OCI-LY3 (cell line): ENCODE measurements at regions not wholly inside any gene's neighbourhood (a gene's known extent, or its start where the extent isn't known, plus 50 kb on each side); places are given as distances from the start of the nearest gene placed in this dataset.

Source experiments
- H2AFZ ChIP-seq: fragments of 200-600, 300-600 bp; shearing (Covaris generic); 2 replicates; pipeline ENCODE4 v1.6.0; 2014; ENCODE audit warnings: antibody characterized with exemption, low read depth, low read length
- H3K27ac ChIP-seq: fragments of 200-600, 300-600 bp; sonication (generic); 2 replicates; pipeline ENCODE4 v1.5.1; 2014; ENCODE audit warnings: mild to moderate bottlenecking, low read length, moderate library complexity, mixed read lengths
- H3K27me3 ChIP-seq: fragments of 200-600, 300-600 bp; sonication (generic); 2 replicates; pipeline ENCODE4 v1.6.1; 2014; ENCODE audit warnings: low read depth, low read length, mixed read lengths
- H3K36me3 ChIP-seq: fragments of 200-600, 300-600 bp; sonication (generic); replicated peaks from 2 replicates; pipeline ENCODE3; 2014; ENCODE audit warnings: low read depth, low read length, mixed read lengths
- H3K4me1 ChIP-seq: fragments of 300-600, 200-600 bp; sonication (generic); 2 replicates; pipeline ENCODE4 v1.6.1; 2014; ENCODE audit warnings: low read length, mixed read lengths
- H3K4me2 ChIP-seq: fragments of 200-600, 300-600 bp; sonication (generic); 2 replicates; pipeline ENCODE4 v1.6.1; 2014; ENCODE audit warnings: low read length, mixed read lengths
- H3K4me3 ChIP-seq: fragments of 300-600, 200-600 bp; sonication (generic); 2 replicates; pipeline ENCODE4 v1.5.1; 2014; ENCODE audit warnings: antibody characterized with exemption, mild to moderate bottlenecking, low read length, moderate library complexity
- H3K79me2 ChIP-seq: fragments of 300-600, 200-600 bp; shearing (Covaris generic); 2 replicates; pipeline ENCODE4 v1.6.1; 2014; ENCODE audit warnings: mild to moderate bottlenecking, low read length, mixed read lengths
- H3K9ac ChIP-seq: fragments of 300-600, 200-600 bp; shearing (Covaris generic); 2 replicates; pipeline ENCODE4 v1.6.0; 2014; ENCODE audit warnings: mild to moderate bottlenecking, low read length, moderate library complexity
- H3K9me3 ChIP-seq: fragments of 200-600, 300-600 bp; shearing (Covaris generic); 2 replicates; pipeline ENCODE4 v1.6.1; 2014; ENCODE audit warnings: low read length, mixed read lengths; ENCODE audit not compliant: insufficient read depth
- H4K20me1 ChIP-seq: fragments of 200-600, 300-600 bp; sonication (generic); 2 replicates; pipeline ENCODE4 v1.6.1; 2016; ENCODE audit warnings: low read length, mixed read lengths; ENCODE audit not compliant: insufficient read depth
- EZH2phosphoT487 ChIP-seq: fragments of 200-600 bp; shearing (Covaris generic); IDR thresholded peaks from 2 replicates; pipeline ENCODE4 v1.6.1; 2018; ENCODE audit warnings: antibody characterized with exemption, mixed run types, low read depth
- TF ChIP-seq, protein P1 (sequence below): fragments of 200-600, 300-600 bp; sonication (generic); IDR thresholded peaks from 2 replicates; pipeline ENCODE4 v1.5.1; 2014; ENCODE audit warnings: antibody characterized with exemption, low read length, low read depth

- Histone ChIP-seq H3K4me3 (no peak overlapping the region), H3K9ac (no peak overlapping the region), H3K27ac (no peak overlapping the region), H3K36me3 (no peaks in the 10 kb centered on the region), H3K79me2 (no peaks in the 10 kb centered on the region), H2AFZ (no peak overlapping the region), H3K4me2 (no peak overlapping the region), H3K27me3 (no peaks in the 10 kb centered on the region), H4K20me1 (no peaks in the 10 kb centered on the region), H3K9me3 (no peaks in the 10 kb centered on the region), H3K4me1 (no peaks in the 10 kb centered on the region)
- TF ChIP-seq, protein P1, sequence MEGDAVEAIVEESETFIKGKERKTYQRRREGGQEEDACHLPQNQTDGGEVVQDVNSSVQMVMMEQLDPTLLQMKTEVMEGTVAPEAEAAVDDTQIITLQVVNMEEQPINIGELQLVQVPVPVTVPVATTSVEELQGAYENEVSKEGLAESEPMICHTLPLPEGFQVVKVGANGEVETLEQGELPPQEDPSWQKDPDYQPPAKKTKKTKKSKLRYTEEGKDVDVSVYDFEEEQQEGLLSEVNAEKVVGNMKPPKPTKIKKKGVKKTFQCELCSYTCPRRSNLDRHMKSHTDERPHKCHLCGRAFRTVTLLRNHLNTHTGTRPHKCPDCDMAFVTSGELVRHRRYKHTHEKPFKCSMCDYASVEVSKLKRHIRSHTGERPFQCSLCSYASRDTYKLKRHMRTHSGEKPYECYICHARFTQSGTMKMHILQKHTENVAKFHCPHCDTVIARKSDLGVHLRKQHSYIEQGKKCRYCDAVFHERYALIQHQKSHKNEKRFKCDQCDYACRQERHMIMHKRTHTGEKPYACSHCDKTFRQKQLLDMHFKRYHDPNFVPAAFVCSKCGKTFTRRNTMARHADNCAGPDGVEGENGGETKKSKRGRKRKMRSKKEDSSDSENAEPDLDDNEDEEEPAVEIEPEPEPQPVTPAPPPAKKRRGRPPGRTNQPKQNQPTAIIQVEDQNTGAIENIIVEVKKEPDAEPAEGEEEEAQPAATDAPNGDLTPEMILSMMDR, result no peak
- no peak for TF ChIP-seq EZH2phosphoT487
Observed at GRCh38 chr9:88197781-88198340, 59.6 kb upstream of the SPATA31C2 start.

DNA sequence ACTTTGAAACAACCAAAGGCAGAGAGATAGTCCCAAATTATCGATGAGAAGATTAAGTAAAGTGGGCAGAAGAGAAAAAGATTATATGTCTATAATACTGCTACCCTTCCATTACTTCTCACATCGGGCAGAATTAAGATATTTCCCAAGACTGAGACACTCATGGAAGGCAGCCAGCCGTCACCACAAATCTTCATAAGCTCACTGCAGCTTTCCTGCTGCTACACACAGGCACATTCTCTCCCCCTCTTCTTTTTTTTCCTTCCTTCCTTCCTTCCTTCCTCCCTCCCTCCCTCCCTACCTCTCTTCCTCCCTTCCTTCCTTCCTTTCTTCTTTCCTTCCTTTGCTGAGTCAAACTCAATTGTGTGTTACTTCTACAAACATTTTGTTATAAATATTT lies 58.7 kb upstream of the SPATA31C2 start:
- Histone ChIP-seq H3K9me3 (no peaks in the 10 kb centered on the region), H3K79me2 (no peaks in the 10 kb centered on the region), H3K27me3 (no peaks in the 10 kb centered on the region), H3K4me1 (no peaks in the 10 kb centered on the region), H2AFZ (no peak overlapping the region), H3K27ac (no peak overlapping the region), H3K4me3 (no peak overlapping the region), H3K9ac (no peak overlapping the region), H4K20me1 (no peaks in the 10 kb centered on the region), H3K36me3 (no peaks in the 10 kb centered on the region), H3K4me2 (no peak overlapping the region)
- no peak for TF ChIP-seq EZH2phosphoT487
- TF ChIP-seq, protein P1, result no peak

DNA sequence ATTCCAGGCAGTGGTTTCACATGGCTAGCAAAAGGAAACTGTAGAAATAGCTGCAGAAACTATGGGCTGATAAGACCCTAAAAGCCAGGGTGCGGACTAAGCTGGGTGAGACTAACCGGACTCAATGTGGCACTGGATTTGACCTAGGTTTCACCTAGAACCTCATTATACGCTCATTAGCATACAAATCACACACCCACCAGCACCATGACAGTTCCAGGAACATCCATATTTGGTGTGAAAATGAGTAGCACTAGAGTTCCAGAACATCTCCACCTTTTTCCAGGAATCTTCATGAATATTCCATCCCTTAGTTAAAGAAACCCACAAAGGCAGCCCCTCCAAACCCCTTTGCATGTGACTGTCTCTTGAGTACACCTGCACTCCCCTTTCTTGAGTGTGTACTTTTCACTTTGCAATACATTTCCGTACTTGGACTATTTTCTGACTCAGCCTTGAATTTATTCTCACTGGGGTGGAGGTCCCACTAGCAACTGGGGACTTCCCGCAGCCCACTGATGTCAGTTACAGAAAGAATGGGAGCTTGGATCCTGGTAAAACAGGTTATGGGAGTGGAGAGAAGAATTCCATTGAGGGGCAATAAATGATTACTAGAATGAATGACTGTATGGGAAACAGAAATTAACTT lies 58.0 kb upstream of the SPATA31C2 start:
- Histone ChIP-seq H3K4me1 (no peaks in the 10 kb centered on the region), H3K4me3 (no peak overlapping the region), H3K9me3 (no peaks in the 10 kb centered on the region), H3K36me3 (no peaks in the 10 kb centered on the region), H3K4me2 (no peak overlapping the region), H4K20me1 (no peaks in the 10 kb centered on the region), H2AFZ (no peak overlapping the region), H3K79me2 (no peaks in the 10 kb centered on the region), H3K27me3 (no peaks in the 10 kb centered on the region), H3K27ac (no peak overlapping the region), H3K9ac (no peak overlapping the region)
- TF ChIP-seq EZH2phosphoT487, result no peak
- TF ChIP-seq, protein P1, result no peak

DNA sequence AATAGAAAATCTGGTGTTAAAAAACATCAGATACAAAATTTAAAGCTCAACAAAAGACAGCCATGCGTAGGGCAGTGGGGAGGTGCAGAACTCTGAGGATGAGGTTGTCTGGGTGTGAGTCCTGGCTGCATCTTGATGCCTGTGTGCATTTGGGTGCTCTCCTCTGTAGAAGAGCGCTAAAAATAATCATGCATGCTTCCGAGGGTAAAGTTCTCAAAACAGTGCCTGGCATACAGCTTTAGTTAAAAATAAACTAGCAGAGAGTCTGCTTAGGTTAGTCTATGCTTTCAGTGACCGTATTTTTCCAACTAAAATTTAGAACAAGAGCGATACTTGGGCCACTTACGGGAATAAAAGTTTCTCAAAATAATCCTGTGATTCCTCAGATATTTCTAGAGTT lies 55.5 kb upstream of the SPATA31C2 start:
- Histone ChIP-seq H4K20me1 (no peaks in the 10 kb centered on the region), H3K4me1 (no peaks in the 10 kb centered on the region), H2AFZ (no peak overlapping the region), H3K4me2 (no peak overlapping the region), H3K9ac (no peak overlapping the region), H3K9me3 (no peaks in the 10 kb centered on the region), H3K4me3 (no peak overlapping the region), H3K79me2 (no peaks in the 10 kb centered on the region), H3K36me3 (no peaks in the 10 kb centered on the region), H3K27me3 (no peaks in the 10 kb centered on the region), H3K27ac (no peak overlapping the region)
- TF ChIP-seq, protein P1, result no peak
- TF ChIP-seq EZH2phosphoT487, result no peak
